ENCODE measurements at regions not wholly inside any gene's neighbourhood (a gene's known extent, or its start where the extent isn't known, plus 50 kb on each side); places are given as distances from the start of the nearest gene placed in this dataset.

GRCh38 chr14:105974902-105975301, 448.5 kb downstream of the TMEM121 start:
- ATAC-seq = no peak
- Histone ChIP-seq H3K36me3 (ENCODE audit: low read depth, low read length) (no peaks in the 10 kb centered on the region), H3K9ac (ENCODE audit: low read length) (no peak overlapping the region), H3K27ac (ENCODE audit: low read length) (no peak overlapping the region), H3K4me3 (ENCODE audit: low read length) (no peak overlapping the region), H3K9me2 (replicated peaks; ENCODE audit: low read length) (no peaks in the 10 kb centered on the region), H3K27me3 (ENCODE audit: low read length) (peaks cover 3% of the 10 kb centered on the region), H3K9me3 (ENCODE audit: low read length) (no peaks in the 10 kb centered on the region), H3F3A (ENCODE audit: low read length, unreplicated experiment) (no peaks in the 10 kb centered on the region), H3K4me2 (ENCODE audit: low read length) (no peak overlapping the region), H4K20me1 (ENCODE audit: low read length) (no peaks in the 10 kb centered on the region), H3K79me2 (ENCODE audit: low read length) (no peaks in the 10 kb centered on the region), H3K4me1 (ENCODE audit: insufficient read depth, low read length) (no peaks in the 10 kb centered on the region), H2AFZ (ENCODE audit: low read length) (no peak overlapping the region)
- CTCF ChIA-PET = no interaction called here
- no peak for DNase-seq
- intact Hi-C loops (cut with micrococcal nuclease) = no loop called here
- TF ChIP-seq EZH2 (IDR thresholded peaks at IDR 0.05; ENCODE audit: low read length, unreplicated experiment) (no peak), EZH2phosphoT487 (IDR thresholded peaks at IDR 0.05; ENCODE audit: borderline replicate concordance, low read length) (no peak), CTCF (conservative IDR thresholded peaks at IDR 0.05; ENCODE audit: low read depth, low read length) (no peak; the same call in 1 of the 2 replicates)
- no TSS peak for BruUV-seq (replicated peaks)
- POLR2A ChIA-PET (ENCODE audit: unreplicated experiment) = no interaction called here

DNA sequence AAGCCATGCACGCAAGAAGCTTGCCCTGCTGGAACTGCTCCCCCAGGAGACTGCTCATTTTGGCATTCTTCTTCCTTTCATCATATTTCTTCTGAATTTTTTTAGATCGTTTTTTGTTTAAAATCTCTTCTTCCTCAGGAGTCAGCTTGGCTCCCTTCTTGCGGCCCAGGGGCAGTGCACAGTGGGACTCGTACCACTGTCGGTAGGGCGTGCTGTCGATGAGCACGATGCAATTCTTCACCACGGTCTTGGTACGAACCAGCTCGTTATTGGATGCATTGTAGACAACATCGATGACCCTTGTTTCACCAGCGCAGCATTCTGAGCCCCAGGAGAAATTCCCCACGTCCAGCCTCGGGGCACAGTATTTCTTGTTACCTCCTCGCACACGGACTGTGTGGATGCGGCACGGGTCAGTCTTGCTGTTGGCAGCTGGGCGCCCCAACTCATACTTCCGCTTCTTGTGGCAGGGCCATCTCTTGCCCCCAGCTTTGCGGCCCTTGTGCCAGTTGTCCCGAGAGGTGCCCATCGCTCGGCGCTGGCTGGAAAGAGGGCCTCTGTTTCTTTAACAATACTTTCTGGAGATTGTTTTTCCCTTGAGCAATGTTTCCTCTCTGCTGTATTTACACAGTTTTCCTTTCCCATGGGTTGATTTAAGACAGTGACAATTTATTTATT, 452.4 kb downstream of the TMEM121 start:
- ATAC-seq (no peak), DNase-seq (no peak)
- no peak overlapping the region for H3K4me2 ChIP-seq (ENCODE audit: low read length)
- H3K4me3 ChIP-seq (ENCODE audit: low read length) = no peak overlapping the region
- no peaks in the 10 kb centered on the region for H3K79me2 ChIP-seq (ENCODE audit: low read length)
- no TSS peak for BruUV-seq (replicated peaks)
- H2AFZ ChIP-seq (ENCODE audit: low read length) = no peak overlapping the region
- no peaks in the 10 kb centered on the region for H3K9me3 ChIP-seq (ENCODE audit: low read length)
- no peaks in the 10 kb centered on the region for H3K36me3 ChIP-seq (ENCODE audit: low read depth, low read length)
- H3K4me1 ChIP-seq (ENCODE audit: insufficient read depth, low read length) = no peaks in the 10 kb centered on the region
- no peaks in the 10 kb centered on the region for H4K20me1 ChIP-seq (ENCODE audit: low read length)
- intact Hi-C loops (cut with micrococcal nuclease) = no loop called here
- H3K9ac ChIP-seq (ENCODE audit: low read length) = no peak overlapping the region
- ChIA-PET CTCF (no interaction called here), POLR2A (ENCODE audit: unreplicated experiment) (no interaction called here)
- no peak for TF ChIP-seq EZH2phosphoT487 (IDR thresholded peaks at IDR 0.05; ENCODE audit: borderline replicate concordance, low read length)
- no peak for TF ChIP-seq EZH2 (IDR thresholded peaks at IDR 0.05; ENCODE audit: low read length, unreplicated experiment)
- no peak for TF ChIP-seq CTCF (conservative IDR thresholded peaks at IDR 0.05; ENCODE audit: low read depth, low read length)
- no peaks in the 10 kb centered on the region for H3F3A ChIP-seq (ENCODE audit: low read length, unreplicated experiment)
- H3K27me3 ChIP-seq (ENCODE audit: low read length) = no peaks in the 10 kb centered on the region
- H3K9me2 ChIP-seq (replicated peaks; ENCODE audit: low read length) = no peaks in the 10 kb centered on the region
- H3K27ac ChIP-seq (ENCODE audit: low read length) = no peak overlapping the region

- Histone ChIP-seq H3K27me3 (ENCODE audit: low read length) (no peaks in the 10 kb centered on the region), H3K36me3 (ENCODE audit: low read depth, low read length) (no peaks in the 10 kb centered on the region), H3F3A (ENCODE audit: low read length, unreplicated experiment) (no peaks in the 10 kb centered on the region), H3K27ac (ENCODE audit: low read length) (no peak overlapping the region), H3K4me2 (ENCODE audit: low read length) (no peak overlapping the region), H3K9ac (ENCODE audit: low read length) (no peak overlapping the region), H3K4me1 (ENCODE audit: insufficient read depth, low read length) (no peaks in the 10 kb centered on the region), H3K9me3 (ENCODE audit: low read length) (no peaks in the 10 kb centered on the region), H2AFZ (ENCODE audit: low read length) (no peak overlapping the region), H3K79me2 (ENCODE audit: low read length) (no peaks in the 10 kb centered on the region), H4K20me1 (ENCODE audit: low read length) (no peaks in the 10 kb centered on the region), H3K9me2 (replicated peaks; ENCODE audit: low read length) (no peaks in the 10 kb centered on the region), H3K4me3 (ENCODE audit: low read length) (no peak overlapping the region)
- BruUV-seq (replicated peaks) = no TSS peak
- TF ChIP-seq EZH2 (IDR thresholded peaks at IDR 0.05; ENCODE audit: low read length, unreplicated experiment) (no peak), CTCF (conservative IDR thresholded peaks at IDR 0.05; ENCODE audit: low read depth, low read length) (no peak), EZH2phosphoT487 (IDR thresholded peaks at IDR 0.05; ENCODE audit: borderline replicate concordance, low read length) (no peak)
- ChIA-PET CTCF (no interaction called here), POLR2A (ENCODE audit: unreplicated experiment) (no interaction called here)
- DNase-seq = no peak
- intact Hi-C loops (cut with micrococcal nuclease) = no loop called here
- ATAC-seq = no peak
Observed at GRCh38 chr14:105979446-105979845, 453.1 kb downstream of the TMEM121 start.
